Stomach (tissue), 4 donors: ENCODE measurements at regions not wholly inside any gene's neighbourhood (a gene's known extent, or its start where the extent isn't known, plus 50 kb on each side); places are given as distances from the start of the nearest gene placed in this dataset.

Source experiments
- POLR2A ChIP-seq, 4 donors: fragments of 450-650 bp; IDR thresholded peaks; one replicate each; pipeline ENCODE4 v1.6.1; 2016; ENCODE audit warnings: antibody characterized with exemption in 4 of 4, control low read depth in 2 of 4, mild to moderate bottlenecking in 1 of 4, moderate library complexity in 1 of 4
- POLR2AphosphoS5 ChIP-seq, 3 donors: sonication (generic); formaldehyde crosslinking; IDR thresholded peaks; one replicate each; pipeline ENCODE4 v1.6.1; 2016; ENCODE audit warnings: antibody characterized with exemption in 3 of 3
- TF ChIP-seq, protein P1 (sequence below), 7 experiments: fragments of 450-650 bp in 4 of 7; fragments of 200-600 bp in 3 of 7; sonication (generic) in 3 of 7; IDR thresholded peaks; one replicate each; pipeline ENCODE4 v1.5.1; 2016 to 2019; ENCODE audit warnings: antibody characterized with exemption in 7 of 7, control low read depth in 2 of 7, mild to moderate bottlenecking in 1 of 7

DNA sequence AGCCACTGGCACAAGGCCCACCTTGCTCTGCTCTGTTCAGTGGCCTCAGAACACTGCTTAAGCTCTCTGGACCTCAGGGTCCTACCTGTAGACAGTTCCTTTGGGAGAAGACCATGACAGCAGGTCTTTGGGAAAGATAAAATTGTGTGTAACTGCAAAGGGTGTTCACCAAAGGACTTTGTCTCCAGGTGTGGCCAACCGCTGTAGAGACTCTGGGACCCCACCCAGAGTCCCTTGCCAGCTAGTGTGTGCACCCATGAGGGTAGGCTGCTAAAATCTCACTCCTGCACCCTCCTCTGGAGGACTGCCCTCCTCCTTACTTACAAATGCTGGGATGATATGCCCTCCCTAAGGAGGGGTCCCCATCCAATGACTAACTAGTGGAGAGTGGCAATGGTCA, 211.2 kb downstream of the TSHZ3 start:
- TF ChIP-seq, protein P1, sequence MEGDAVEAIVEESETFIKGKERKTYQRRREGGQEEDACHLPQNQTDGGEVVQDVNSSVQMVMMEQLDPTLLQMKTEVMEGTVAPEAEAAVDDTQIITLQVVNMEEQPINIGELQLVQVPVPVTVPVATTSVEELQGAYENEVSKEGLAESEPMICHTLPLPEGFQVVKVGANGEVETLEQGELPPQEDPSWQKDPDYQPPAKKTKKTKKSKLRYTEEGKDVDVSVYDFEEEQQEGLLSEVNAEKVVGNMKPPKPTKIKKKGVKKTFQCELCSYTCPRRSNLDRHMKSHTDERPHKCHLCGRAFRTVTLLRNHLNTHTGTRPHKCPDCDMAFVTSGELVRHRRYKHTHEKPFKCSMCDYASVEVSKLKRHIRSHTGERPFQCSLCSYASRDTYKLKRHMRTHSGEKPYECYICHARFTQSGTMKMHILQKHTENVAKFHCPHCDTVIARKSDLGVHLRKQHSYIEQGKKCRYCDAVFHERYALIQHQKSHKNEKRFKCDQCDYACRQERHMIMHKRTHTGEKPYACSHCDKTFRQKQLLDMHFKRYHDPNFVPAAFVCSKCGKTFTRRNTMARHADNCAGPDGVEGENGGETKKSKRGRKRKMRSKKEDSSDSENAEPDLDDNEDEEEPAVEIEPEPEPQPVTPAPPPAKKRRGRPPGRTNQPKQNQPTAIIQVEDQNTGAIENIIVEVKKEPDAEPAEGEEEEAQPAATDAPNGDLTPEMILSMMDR (IDR thresholded peaks at IDR 0.05), result no peak
- no peak for TF ChIP-seq POLR2A (IDR thresholded peaks at IDR 0.05)
- no peak for TF ChIP-seq POLR2AphosphoS5 (IDR thresholded peaks at IDR 0.05)
